ENCODE measurements at regions not wholly inside any gene's neighbourhood (a gene's known extent, or its start where the extent isn't known, plus 50 kb on each side); places are given as distances from the start of the nearest gene placed in this dataset.
"Not testable (repeated sequence)": the region's sequence is repeated elsewhere in the genome, so short reads cannot be mapped to it uniquely, and the experiment has no call there.

GRCh38 chr10:65622608-65623007 lies 1303.2 kb upstream of the LRRTM3 start:
- Histone ChIP-seq H3K36me3 (ENCODE audit: control insufficient read depth, insufficient read depth, low read length) (no peaks in the 10 kb centered on the region), H3K4me1 (ENCODE audit: control insufficient read depth, insufficient read depth, low read length) (no peaks in the 10 kb centered on the region), H3K27ac (ENCODE audit: low read length) (no peak overlapping the region), H3K4me3 (ENCODE audit: low read length) (no peak overlapping the region), H3K9me3 (ENCODE audit: control insufficient read depth, insufficient read depth, low read length) (peaks cover 2% of the 10 kb centered on the region), H3K27me3 (ENCODE audit: control insufficient read depth, insufficient read depth, low read length) (no peaks in the 10 kb centered on the region)
- Mint-ChIP-seq H3K4me3 (no peak overlapping the region), H3K4me1 (no peaks in the 10 kb centered on the region), H3K27me3 (ENCODE audit: low read depth in 2 of 2) (no peaks in the 10 kb centered on the region), H3K27ac (no peak overlapping the region), H3K36me3 (no peaks in the 10 kb centered on the region), H3K9me3 (peaks cover 6 to 7% of the 10 kb centered on the region in 2 donors)
- intact Hi-C loops (cut with micrococcal nuclease): no loop called here
- ATAC-seq (no peak), DNase-seq (no peak)
- 40% methylated on average over 1 of the region's 2 CpGs for WGBS (ENCODE audit: insufficient coverage)
- no peak for TF ChIP-seq CTCF (IDR thresholded peaks at IDR 0.05)

GRCh38 chr10:65628493-65629139 lies 1297.2 kb upstream of the LRRTM3 start:
- intact Hi-C loops (cut with micrococcal nuclease): no loop called here
- no peak overlapping the region for H3K27ac ChIP-seq (ENCODE audit: low read length)
- DNase-seq: no peak
- Mint-ChIP-seq H3K36me3 (peaks cover 10% of the 10 kb centered on the region), H3K4me1 (no peaks in the 10 kb centered on the region), H3K9me3 (peaks cover 3 to 10% of the 10 kb centered on the region in 2 donors), H3K27ac (no peak overlapping the region), H3K4me3 (no peak overlapping the region), H3K27me3 (ENCODE audit: low read depth in 2 of 2) (no peaks in the 10 kb centered on the region)
- no peaks in the 10 kb centered on the region for H3K27me3 ChIP-seq (ENCODE audit: control insufficient read depth, insufficient read depth, low read length)
- no peak for TF ChIP-seq CTCF (IDR thresholded peaks at IDR 0.05)
- no peak overlapping the region for H3K4me3 ChIP-seq (ENCODE audit: low read length)
- no peak for ATAC-seq
- 84% methylated on average over 5 of the region's 6 CpGs for WGBS (ENCODE audit: insufficient coverage)
- H3K4me1 ChIP-seq (ENCODE audit: control insufficient read depth, insufficient read depth, low read length): no peaks in the 10 kb centered on the region
- H3K36me3 ChIP-seq (ENCODE audit: control insufficient read depth, insufficient read depth, low read length): no peaks in the 10 kb centered on the region
- H3K9me3 ChIP-seq (ENCODE audit: control insufficient read depth, insufficient read depth, low read length): peaks cover 5% of the 10 kb centered on the region

- Histone ChIP-seq H3K36me3 (ENCODE audit: control insufficient read depth, insufficient read depth, low read length) (no peaks in the 10 kb centered on the region), H3K4me3 (ENCODE audit: low read length) (no peak overlapping the region), H3K4me1 (ENCODE audit: control insufficient read depth, insufficient read depth, low read length) (no peaks in the 10 kb centered on the region), H3K27ac (ENCODE audit: low read length) (no peak overlapping the region), H3K27me3 (ENCODE audit: control insufficient read depth, insufficient read depth, low read length) (no peaks in the 10 kb centered on the region), H3K9me3 (ENCODE audit: control insufficient read depth, insufficient read depth, low read length) (no peaks in the 10 kb centered on the region)
- ATAC-seq: no peak
- Mint-ChIP-seq H3K36me3 (no peaks in the 10 kb centered on the region), H3K4me3 (no peak overlapping the region), H3K4me1 (no peaks in the 10 kb centered on the region), H3K9me3 (peaks cover 12 to 14% of the 10 kb centered on the region in 2 donors), H3K27me3 (ENCODE audit: low read depth in 2 of 2) (no peaks in the 10 kb centered on the region), H3K27ac (no peak overlapping the region)
- intact Hi-C loops (cut with micrococcal nuclease): no loop called here
- no peak for TF ChIP-seq CTCF (IDR thresholded peaks at IDR 0.05)
- WGBS (ENCODE audit: insufficient coverage): 100% methylated on average over 1 of the region's 1 CpG
- DNase-seq: no peak
Measured at GRCh38 chr10:65660006-65660405, 1265.8 kb upstream of the LRRTM3 start.

- ATAC-seq (no peak), DNase-seq (no peak)
- H3K4me1 Mint-ChIP-seq: no peaks in the 10 kb centered on the region
- no peak overlapping the region for H3K27ac ChIP-seq (ENCODE audit: low read length)
- 36% methylated on average over 2 of the region's 3 CpGs for WGBS (ENCODE audit: insufficient coverage)
- no peaks in the 10 kb centered on the region for H3K4me1 ChIP-seq (ENCODE audit: control insufficient read depth, insufficient read depth, low read length)
- H3K9me3 Mint-ChIP-seq: peaks cover 6 to 17% of the 10 kb centered on the region in 2 donors
- no peaks in the 10 kb centered on the region for H3K27me3 ChIP-seq (ENCODE audit: control insufficient read depth, insufficient read depth, low read length)
- no peak overlapping the region for H3K27ac Mint-ChIP-seq
- H3K4me3 Mint-ChIP-seq: no peak overlapping the region
- TF ChIP-seq CTCF (IDR thresholded peaks at IDR 0.05): no peak
- no peaks in the 10 kb centered on the region for H3K9me3 ChIP-seq (ENCODE audit: control insufficient read depth, insufficient read depth, low read length)
- H3K27me3 Mint-ChIP-seq (ENCODE audit: low read depth in 2 of 2): no peaks in the 10 kb centered on the region
- H3K36me3 ChIP-seq (ENCODE audit: control insufficient read depth, insufficient read depth, low read length): no peaks in the 10 kb centered on the region
- no peaks in the 10 kb centered on the region for H3K36me3 Mint-ChIP-seq
- no peak overlapping the region for H3K4me3 ChIP-seq (ENCODE audit: low read length)
- intact Hi-C loops (cut with micrococcal nuclease): no loop called here
Measured at GRCh38 chr10:65670087-65670486, 1255.7 kb upstream of the LRRTM3 start.

- intact Hi-C loops (cut with micrococcal nuclease); H3K9me3 ChIP-seq (ENCODE audit: control insufficient read depth, insufficient read depth, low read length); ATAC-seq; H3K4me1 ChIP-seq (ENCODE audit: control insufficient read depth, insufficient read depth, low read length); H3K27me3 Mint-ChIP-seq (ENCODE audit: low read depth in 2 of 2); H3K4me1 Mint-ChIP-seq; H3K36me3 ChIP-seq (ENCODE audit: control insufficient read depth, insufficient read depth, low read length); H3K27ac Mint-ChIP-seq; H3K36me3 Mint-ChIP-seq; H3K4me3 Mint-ChIP-seq; H3K27ac ChIP-seq (ENCODE audit: low read length); DNase-seq; H3K4me3 ChIP-seq (ENCODE audit: low read length); H3K27me3 ChIP-seq (ENCODE audit: control insufficient read depth, insufficient read depth, low read length): not testable (repeated sequence)
- H3K9me3 Mint-ChIP-seq: peaks cover 4 to 17% of the 10 kb centered on the region in 2 donors
- 86% methylated on average over 1 of the region's 1 CpG for WGBS (ENCODE audit: insufficient coverage)
Measured at GRCh38 chr10:65670596-65670995, 1255.2 kb upstream of the LRRTM3 start.

All from natural killer cell (primary cell).